H1 (cell line): ENCODE measurements at regions not wholly inside any gene's neighbourhood (a gene's known extent, or its start where the extent isn't known, plus 50 kb on each side); places are given as distances from the start of the nearest gene placed in this dataset.

Experiments
- CTCF ChIA-PET: fragments of 300-600 bp; sonication (Branson Sonifier 250); formaldehyde crosslinking; loops from one replicate; lab custom pipeline; 2021; ENCODE audit not compliant: partially characterized antibody; lab: Charles Lee
- POLR2A ChIA-PET: fragments of 300-600 bp; sonication (Branson Sonifier 250); formaldehyde crosslinking; loops from one replicate; lab custom pipeline; 2021; ENCODE audit warnings: inconsistent platforms; ENCODE audit not compliant: partially characterized antibody; lab: Charles Lee
- DNase-seq, 2 experiments: peaks; one replicate each; pipeline versions ENCODE4 v3.0.0 to v3.0.0-alpha.2; 2010 to 2022; ENCODE audit warnings: low spot score in 2 of 2, low read depth in 1 of 2, mixed read lengths in 1 of 2
- FAIRE-seq: peaks from 2 replicates; lab custom pipeline; 2011; peaks lifted over from hg19 to GRCh38; lab: Jason Lieb, UNC
- H2AFZ ChIP-seq: 2 replicates; pipeline ENCODE4 v1.8.1; 2012; ENCODE audit warnings: low read length, inconsistent platforms
- H2AK5ac ChIP-seq: 2 replicates; pipeline ENCODE4 v1.6.1; 2013; ENCODE audit warnings: low read depth, low read length
- H2BK120ac ChIP-seq: replicated peaks from 2 replicates; pipeline ENCODE3; 2013; ENCODE audit warnings: low read depth, low read length, inconsistent platforms
- H2BK12ac ChIP-seq: 2 replicates; pipeline ENCODE4 v1.6.1; 2013; ENCODE audit warnings: low read depth, low read length
- H2BK15ac ChIP-seq: 2 replicates; pipeline ENCODE4 v1.6.1; 2013; ENCODE audit warnings: low read length
- H2BK20ac ChIP-seq: 2 replicates; pipeline ENCODE4 v1.6.1; 2013; ENCODE audit warnings: low read length
- H2BK5ac ChIP-seq: 2 replicates; pipeline ENCODE4 v1.6.1; 2013; ENCODE audit warnings: low read depth, low read length
- H3K14ac ChIP-seq: 2 replicates; pipeline ENCODE4 v1.6.1; 2013; ENCODE audit warnings: inconsistent platforms; ENCODE audit not compliant: insufficient read length
- H3K18ac ChIP-seq: 2 replicates; pipeline ENCODE4 v1.6.1; 2013; ENCODE audit warnings: low read length; ENCODE audit errors: extremely low read depth
- H3K23ac ChIP-seq: 2 replicates; pipeline ENCODE4 v1.6.1; 2013; ENCODE audit warnings: inconsistent platforms; ENCODE audit not compliant: insufficient read length
- H3K23me2 ChIP-seq: 2 replicates; pipeline ENCODE4 v1.6.1; 2013; ENCODE audit warnings: low read depth, low read length
- H3K27ac ChIP-seq: 2 replicates; pipeline ENCODE4 v1.6.1; 2011; ENCODE audit warnings: low read depth, low read length, inconsistent platforms
- H3K27me3 ChIP-seq, 4 experiments: replicated peaks in 1 of 4; 1 replicate in 1 of 4; 2 replicates in 3 of 4; pipeline versions ENCODE4 v1.6.1 to v1.8.1; 2011 to 2013; ENCODE audit warnings: low read length in 3 of 4, mild to moderate bottlenecking in 3 of 4, inconsistent platforms in 2 of 4, mixed read lengths in 2 of 4, moderate library complexity in 1 of 4; ENCODE audit not compliant: control insufficient read depth in 3 of 4, insufficient read depth in 3 of 4; ENCODE audit errors: extremely low read depth in 1 of 4
- H3K36me3 ChIP-seq, 4 experiments: 2 replicates each; pipeline versions ENCODE4 v1.6.1 to v1.8.1; 2011 to 2013; ENCODE audit warnings: mild to moderate bottlenecking in 4 of 4, low read length in 3 of 4, moderate library complexity in 2 of 4, control low read depth in 1 of 4, inconsistent platforms in 1 of 4; ENCODE audit not compliant: insufficient read depth in 4 of 4, control insufficient read depth in 2 of 4
- H3K4ac ChIP-seq: replicated peaks from 2 replicates; pipeline ENCODE3; 2013; ENCODE audit warnings: low read length, low read depth, mixed read lengths, inconsistent platforms; ENCODE audit not compliant: insufficient read length
- H3K4me1 ChIP-seq, 4 experiments: replicated peaks in 1 of 4; 1 replicate in 1 of 4; 2 replicates in 3 of 4; pipeline versions ENCODE4 v1.6.1 to v1.8.1; 2011 to 2013; ENCODE audit warnings: low read length in 3 of 4, inconsistent platforms in 2 of 4, mixed read lengths in 1 of 4; ENCODE audit not compliant: insufficient read depth in 4 of 4, control insufficient read depth in 3 of 4
- H3K4me2 ChIP-seq, 2 experiments: 2 replicates each; pipeline versions ENCODE4 v1.6.1 to v1.8.1; 2011 to 2013; ENCODE audit warnings: low read depth in 2 of 2, low read length in 2 of 2, control low read depth in 1 of 2, inconsistent platforms in 1 of 2, mild to moderate bottlenecking in 1 of 2; ENCODE audit not compliant: insufficient read depth in 1 of 2
- H3K4me3 ChIP-seq, 4 experiments: fragments of 200-600, 300-600 bp in 1 of 4; sonication (generic), shearing (Covaris generic), sonication (Bioruptor Twin) in 1 of 4; 2 replicates each; pipeline versions ENCODE4 v1.5.1 to v1.8.1; 2011 to 2016; ENCODE audit warnings: low read length in 4 of 4, low read depth in 3 of 4, control low read depth in 2 of 4, inconsistent platforms in 2 of 4, mild to moderate bottlenecking in 2 of 4, mixed read lengths in 1 of 4, moderate library complexity in 1 of 4; ENCODE audit not compliant: insufficient read depth in 2 of 4; ENCODE audit errors: extremely low read depth in 1 of 4
- H3K56ac ChIP-seq: replicated peaks from 2 replicates; pipeline ENCODE3; 2013; ENCODE audit warnings: low read depth, mild to moderate bottlenecking, mixed read lengths, low read length, inconsistent platforms; ENCODE audit not compliant: insufficient read length
- H3K79me1 ChIP-seq: 2 replicates; pipeline ENCODE4 v1.6.1; 2013; ENCODE audit warnings: low read depth, low read length, control low read depth
- H3K79me2 ChIP-seq, 2 experiments: 2 replicates each; pipeline versions ENCODE4 v1.6.1 to v1.8.1; 2012 to 2013; ENCODE audit warnings: low read length in 2 of 2, mild to moderate bottlenecking in 2 of 2, inconsistent platforms in 1 of 2; ENCODE audit not compliant: insufficient read depth in 2 of 2, control insufficient read depth in 1 of 2
- H3K9ac ChIP-seq, 4 experiments: replicated peaks in 1 of 4; 1 replicate in 1 of 4; 2 replicates in 3 of 4; pipeline versions ENCODE4 v1.6.1 to v1.8.1; 2011 to 2013; ENCODE audit warnings: low read depth in 3 of 4, low read length in 3 of 4, control low read depth in 2 of 4, mild to moderate bottlenecking in 2 of 4, moderate library complexity in 2 of 4, inconsistent platforms in 1 of 4; ENCODE audit errors: extremely low read depth in 1 of 4
- H3K9me3 ChIP-seq, 2 experiments: 2 replicates each; pipeline versions ENCODE4 v1.6.1 to v1.8.1; 2012 to 2013; ENCODE audit warnings: mild to moderate bottlenecking in 2 of 2, moderate library complexity in 2 of 2, control low read depth in 1 of 2, inconsistent platforms in 1 of 2, low read depth in 1 of 2, low read length in 1 of 2, mixed read lengths in 1 of 2; ENCODE audit not compliant: insufficient read depth in 2 of 2
- H4K20me1 ChIP-seq, 2 experiments: replicated peaks in 1 of 2; 2 replicates each; pipeline versions ENCODE3 to v1.8.1; 2011 to 2013; ENCODE audit warnings: inconsistent platforms in 2 of 2, low read length in 2 of 2, mild to moderate bottlenecking in 1 of 2; ENCODE audit not compliant: insufficient read depth in 2 of 2, control insufficient read depth in 1 of 2
- H4K5ac ChIP-seq: 2 replicates; pipeline ENCODE4 v1.6.1; 2013; ENCODE audit warnings: low read length, low read depth, mixed read lengths, inconsistent platforms; ENCODE audit not compliant: insufficient read length
- H4K8ac ChIP-seq: 2 replicates; pipeline ENCODE4 v1.8.0; 2013; ENCODE audit warnings: mild to moderate bottlenecking, moderate library complexity, low read length, inconsistent platforms; ENCODE audit not compliant: insufficient read depth; ENCODE audit errors: extremely low read depth
- H4K91ac ChIP-seq: replicated peaks from 2 replicates; pipeline ENCODE3; 2013; ENCODE audit warnings: low read length, mixed read lengths, inconsistent platforms; ENCODE audit not compliant: insufficient read length
- BACH1 ChIP-seq: IDR thresholded peaks from 2 replicates; pipeline ENCODE4 v1.6.1; 2012; ENCODE audit warnings: low read length, improper control_type of control experiment
- CEBPB ChIP-seq: IDR thresholded peaks from 2 replicates; pipeline ENCODE4 v1.6.1; 2012; ENCODE audit warnings: low read depth, low read length
- CHD1 ChIP-seq: IDR thresholded peaks from 2 replicates; pipeline ENCODE4 v1.6.1; 2012; ENCODE audit warnings: low read depth, low read length, improper control_type of control experiment
- NANOG ChIP-seq: IDR thresholded peaks from 2 replicates; pipeline ENCODE4 v1.6.1; 2011; ENCODE audit warnings: low read length, low read depth, mild to moderate bottlenecking, inconsistent platforms; ENCODE audit not compliant: insufficient read depth, poor library complexity, severe bottlenecking
- SP4 ChIP-seq: IDR thresholded peaks from 2 replicates; pipeline ENCODE4 v1.6.1; 2012; ENCODE audit warnings: low read length, inconsistent platforms
- YY1 ChIP-seq: IDR thresholded peaks from 2 replicates; pipeline ENCODE4 v1.6.1; 2011; ENCODE audit warnings: low read depth, mild to moderate bottlenecking, low read length
- WGBS, 2 experiments: shearing (Covaris generic) in 1 of 2; methylation state at CpG; one replicate each; pipeline versions ENCODE4 v1.1.6 to v1.1.7; 2013 to 2015; ENCODE audit warnings: low lambda C conversion rate in 2 of 2, mixed read lengths in 2 of 2, inconsistent platforms in 1 of 2, low coverage in 1 of 2, missing lambda C conversion rate in 1 of 2; ENCODE audit not compliant: insufficient replicate concordance in 2 of 2, insufficient coverage in 1 of 2, insufficient read length in 1 of 2; ENCODE audit errors: extremely low coverage in 1 of 2, missing lambda C conversion rate in 1 of 2; 5-methylcytosine and 5-hydroxymethylcytosine counted together
- TF ChIP-seq, protein P1 (sequence below), 3 experiments: IDR thresholded peaks; 1 replicate in 2 of 3; 2 replicates in 1 of 3; pipeline versions ENCODE4 v1.5.1 to v1.6.1; 2011; ENCODE audit warnings: low read length in 3 of 3, mild to moderate bottlenecking in 3 of 3, inconsistent platforms in 2 of 3, low read depth in 1 of 3, moderate library complexity in 1 of 3; ENCODE audit not compliant: insufficient read depth in 1 of 3; ENCODE audit errors: control extremely low read depth in 1 of 3

DNA sequence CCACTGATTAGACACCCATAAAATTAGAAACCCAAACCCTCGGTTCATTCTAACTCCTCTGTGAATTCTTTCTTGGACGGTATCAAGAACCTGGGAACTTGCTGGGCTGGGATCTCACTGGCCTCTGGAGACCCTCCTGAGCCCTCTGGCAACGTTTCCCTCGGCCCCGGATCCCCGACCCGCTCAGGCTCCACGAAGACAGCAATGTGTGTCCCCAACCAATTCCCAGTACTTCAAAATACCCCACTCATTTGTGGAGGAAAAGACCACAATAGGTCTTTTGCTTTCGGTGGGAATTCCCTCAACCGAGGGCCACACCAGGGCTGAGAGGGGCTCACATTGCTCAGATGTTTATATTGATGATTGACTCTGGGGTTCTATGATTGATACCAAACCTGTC lies 117.9 kb upstream of the PRR20G start:
- Histone ChIP-seq H2AFZ (no peak overlapping the region), H3K4me3 (no peak overlapping the region), H3K4me2 (no peak overlapping the region), H2BK5ac (no peak overlapping the region), H3K9ac (no peak overlapping the region), H3K18ac (no peak overlapping the region), H2BK12ac (no peak overlapping the region), H2BK20ac (no peak overlapping the region), H3K36me3 (no peaks in the 10 kb centered on the region), H3K9me3 (no peaks in the 10 kb centered on the region), H3K79me1 (no peaks in the 10 kb centered on the region), H4K91ac (no peak overlapping the region), H4K20me1 (no peaks in the 10 kb centered on the region), H3K14ac (no peak overlapping the region), H4K8ac (no peak overlapping the region), H3K4ac (no peak overlapping the region), H2AK5ac (0 out of 2 replicates have a peak overlapping the region, but pooled peaks have one; percentile 28), H3K23ac (no peak overlapping the region), H4K5ac (no peak overlapping the region), H3K23me2 (no peaks in the 10 kb centered on the region), H3K4me1 (peaks cover 0 to 7% (median 0%) of the 10 kb centered on the region in 4 experiments; a peak in 4 of 7 replicates), H3K79me2 (no peaks in the 10 kb centered on the region), H3K56ac (no peak overlapping the region), H3K27ac (no peak overlapping the region), H2BK15ac (no peak overlapping the region), H3K27me3 (no peaks in the 10 kb centered on the region; a peak in 1 of 7 replicates), H2BK120ac (no peak overlapping the region)
- no peak for DNase-seq
- FAIRE-seq, result no peak
- WGBS, 2 experiments, result 88% methylated on average over 10 of the region's 10 CpGs; no CpG with 5 or more reads in 1 of the 2 experiments
- POLR2A ChIA-PET, result no interaction called here
- CTCF ChIA-PET, result interaction anchor here (1.0 to 3.8 kb wide), 7 partner anchors 9 to 67 kb away, joined by 3 to 17 read pairs (median 6); no protein-coding TSS in a partner anchor
- TF ChIP-seq CEBPB (no peak), SP4 (no peak), NANOG (no peak), YY1 (no peak), CHD1 (no peak), BACH1 (no peak)
- TF ChIP-seq, protein P1, sequence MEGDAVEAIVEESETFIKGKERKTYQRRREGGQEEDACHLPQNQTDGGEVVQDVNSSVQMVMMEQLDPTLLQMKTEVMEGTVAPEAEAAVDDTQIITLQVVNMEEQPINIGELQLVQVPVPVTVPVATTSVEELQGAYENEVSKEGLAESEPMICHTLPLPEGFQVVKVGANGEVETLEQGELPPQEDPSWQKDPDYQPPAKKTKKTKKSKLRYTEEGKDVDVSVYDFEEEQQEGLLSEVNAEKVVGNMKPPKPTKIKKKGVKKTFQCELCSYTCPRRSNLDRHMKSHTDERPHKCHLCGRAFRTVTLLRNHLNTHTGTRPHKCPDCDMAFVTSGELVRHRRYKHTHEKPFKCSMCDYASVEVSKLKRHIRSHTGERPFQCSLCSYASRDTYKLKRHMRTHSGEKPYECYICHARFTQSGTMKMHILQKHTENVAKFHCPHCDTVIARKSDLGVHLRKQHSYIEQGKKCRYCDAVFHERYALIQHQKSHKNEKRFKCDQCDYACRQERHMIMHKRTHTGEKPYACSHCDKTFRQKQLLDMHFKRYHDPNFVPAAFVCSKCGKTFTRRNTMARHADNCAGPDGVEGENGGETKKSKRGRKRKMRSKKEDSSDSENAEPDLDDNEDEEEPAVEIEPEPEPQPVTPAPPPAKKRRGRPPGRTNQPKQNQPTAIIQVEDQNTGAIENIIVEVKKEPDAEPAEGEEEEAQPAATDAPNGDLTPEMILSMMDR (IDR thresholded peaks at IDR 0.05; ENCODE audit: control extremely low read depth in 1 of 3, insufficient read depth in 1 of 3, low read depth in 1 of 3, low read length in 3 of 3), result no peak
